H1 (cell line): ENCODE measurements at regions not wholly inside any gene's neighbourhood (a gene's known extent, or its start where the extent isn't known, plus 50 kb on each side); places are given as distances from the start of the nearest gene placed in this dataset.
"Not testable (repeated sequence)": the region's sequence is repeated elsewhere in the genome, so short reads cannot be mapped to it uniquely, and the experiment has no call there.

ENCODE experiments used
- CTCF ChIA-PET: fragments of 300-600 bp; sonication (Branson Sonifier 250); formaldehyde crosslinking; loops from one replicate; lab custom pipeline; 2021; ENCODE audit not compliant: partially characterized antibody; lab: Charles Lee
- POLR2A ChIA-PET: fragments of 300-600 bp; sonication (Branson Sonifier 250); formaldehyde crosslinking; loops from one replicate; lab custom pipeline; 2021; ENCODE audit warnings: inconsistent platforms; ENCODE audit not compliant: partially characterized antibody; lab: Charles Lee
- DNase-seq, 2 experiments: peaks; one replicate each; pipeline versions ENCODE4 v3.0.0 to v3.0.0-alpha.2; 2010 to 2022; ENCODE audit warnings: low spot score in 2 of 2, low read depth in 1 of 2, mixed read lengths in 1 of 2
- FAIRE-seq: peaks from 2 replicates; lab custom pipeline; 2011; peaks lifted over from hg19 to GRCh38; lab: Jason Lieb, UNC
- H2AFZ ChIP-seq: 2 replicates; pipeline ENCODE4 v1.8.1; 2012; ENCODE audit warnings: low read length, inconsistent platforms
- H2AK5ac ChIP-seq: 2 replicates; pipeline ENCODE4 v1.6.1; 2013; ENCODE audit warnings: low read depth, low read length
- H2BK120ac ChIP-seq: replicated peaks from 2 replicates; pipeline ENCODE3; 2013; ENCODE audit warnings: low read depth, low read length, inconsistent platforms
- H2BK12ac ChIP-seq: 2 replicates; pipeline ENCODE4 v1.6.1; 2013; ENCODE audit warnings: low read depth, low read length
- H2BK15ac ChIP-seq: 2 replicates; pipeline ENCODE4 v1.6.1; 2013; ENCODE audit warnings: low read length
- H2BK20ac ChIP-seq: 2 replicates; pipeline ENCODE4 v1.6.1; 2013; ENCODE audit warnings: low read length
- H2BK5ac ChIP-seq: 2 replicates; pipeline ENCODE4 v1.6.1; 2013; ENCODE audit warnings: low read depth, low read length
- H3K14ac ChIP-seq: 2 replicates; pipeline ENCODE4 v1.6.1; 2013; ENCODE audit warnings: inconsistent platforms; ENCODE audit not compliant: insufficient read length
- H3K18ac ChIP-seq: 2 replicates; pipeline ENCODE4 v1.6.1; 2013; ENCODE audit warnings: low read length; ENCODE audit errors: extremely low read depth
- H3K23ac ChIP-seq: 2 replicates; pipeline ENCODE4 v1.6.1; 2013; ENCODE audit warnings: inconsistent platforms; ENCODE audit not compliant: insufficient read length
- H3K23me2 ChIP-seq: 2 replicates; pipeline ENCODE4 v1.6.1; 2013; ENCODE audit warnings: low read depth, low read length
- H3K27ac ChIP-seq: 2 replicates; pipeline ENCODE4 v1.6.1; 2011; ENCODE audit warnings: low read depth, low read length, inconsistent platforms
- H3K27me3 ChIP-seq, 4 experiments: replicated peaks in 1 of 4; 1 replicate in 1 of 4; 2 replicates in 3 of 4; pipeline versions ENCODE4 v1.6.1 to v1.8.1; 2011 to 2013; ENCODE audit warnings: low read length in 3 of 4, mild to moderate bottlenecking in 3 of 4, inconsistent platforms in 2 of 4, mixed read lengths in 2 of 4, moderate library complexity in 1 of 4; ENCODE audit not compliant: control insufficient read depth in 3 of 4, insufficient read depth in 3 of 4; ENCODE audit errors: extremely low read depth in 1 of 4
- H3K36me3 ChIP-seq, 4 experiments: 2 replicates each; pipeline versions ENCODE4 v1.6.1 to v1.8.1; 2011 to 2013; ENCODE audit warnings: mild to moderate bottlenecking in 4 of 4, low read length in 3 of 4, moderate library complexity in 2 of 4, control low read depth in 1 of 4, inconsistent platforms in 1 of 4; ENCODE audit not compliant: insufficient read depth in 4 of 4, control insufficient read depth in 2 of 4
- H3K4ac ChIP-seq: replicated peaks from 2 replicates; pipeline ENCODE3; 2013; ENCODE audit warnings: low read length, low read depth, mixed read lengths, inconsistent platforms; ENCODE audit not compliant: insufficient read length
- H3K4me1 ChIP-seq, 4 experiments: replicated peaks in 1 of 4; 1 replicate in 1 of 4; 2 replicates in 3 of 4; pipeline versions ENCODE4 v1.6.1 to v1.8.1; 2011 to 2013; ENCODE audit warnings: low read length in 3 of 4, inconsistent platforms in 2 of 4, mixed read lengths in 1 of 4; ENCODE audit not compliant: insufficient read depth in 4 of 4, control insufficient read depth in 3 of 4
- H3K4me2 ChIP-seq, 2 experiments: 2 replicates each; pipeline versions ENCODE4 v1.6.1 to v1.8.1; 2011 to 2013; ENCODE audit warnings: low read depth in 2 of 2, low read length in 2 of 2, control low read depth in 1 of 2, inconsistent platforms in 1 of 2, mild to moderate bottlenecking in 1 of 2; ENCODE audit not compliant: insufficient read depth in 1 of 2
- H3K4me3 ChIP-seq, 4 experiments: fragments of 200-600, 300-600 bp in 1 of 4; sonication (generic), shearing (Covaris generic), sonication (Bioruptor Twin) in 1 of 4; 2 replicates each; pipeline versions ENCODE4 v1.5.1 to v1.8.1; 2011 to 2016; ENCODE audit warnings: low read length in 4 of 4, low read depth in 3 of 4, control low read depth in 2 of 4, inconsistent platforms in 2 of 4, mild to moderate bottlenecking in 2 of 4, mixed read lengths in 1 of 4, moderate library complexity in 1 of 4; ENCODE audit not compliant: insufficient read depth in 2 of 4; ENCODE audit errors: extremely low read depth in 1 of 4
- H3K56ac ChIP-seq: replicated peaks from 2 replicates; pipeline ENCODE3; 2013; ENCODE audit warnings: low read depth, mild to moderate bottlenecking, mixed read lengths, low read length, inconsistent platforms; ENCODE audit not compliant: insufficient read length
- H3K79me1 ChIP-seq: 2 replicates; pipeline ENCODE4 v1.6.1; 2013; ENCODE audit warnings: low read depth, low read length, control low read depth
- H3K79me2 ChIP-seq, 2 experiments: 2 replicates each; pipeline versions ENCODE4 v1.6.1 to v1.8.1; 2012 to 2013; ENCODE audit warnings: low read length in 2 of 2, mild to moderate bottlenecking in 2 of 2, inconsistent platforms in 1 of 2; ENCODE audit not compliant: insufficient read depth in 2 of 2, control insufficient read depth in 1 of 2
- H3K9ac ChIP-seq, 4 experiments: replicated peaks in 1 of 4; 1 replicate in 1 of 4; 2 replicates in 3 of 4; pipeline versions ENCODE4 v1.6.1 to v1.8.1; 2011 to 2013; ENCODE audit warnings: low read depth in 3 of 4, low read length in 3 of 4, control low read depth in 2 of 4, mild to moderate bottlenecking in 2 of 4, moderate library complexity in 2 of 4, inconsistent platforms in 1 of 4; ENCODE audit errors: extremely low read depth in 1 of 4
- H3K9me3 ChIP-seq, 2 experiments: 2 replicates each; pipeline versions ENCODE4 v1.6.1 to v1.8.1; 2012 to 2013; ENCODE audit warnings: mild to moderate bottlenecking in 2 of 2, moderate library complexity in 2 of 2, control low read depth in 1 of 2, inconsistent platforms in 1 of 2, low read depth in 1 of 2, low read length in 1 of 2, mixed read lengths in 1 of 2; ENCODE audit not compliant: insufficient read depth in 2 of 2
- H4K20me1 ChIP-seq, 2 experiments: replicated peaks in 1 of 2; 2 replicates each; pipeline versions ENCODE3 to v1.8.1; 2011 to 2013; ENCODE audit warnings: inconsistent platforms in 2 of 2, low read length in 2 of 2, mild to moderate bottlenecking in 1 of 2; ENCODE audit not compliant: insufficient read depth in 2 of 2, control insufficient read depth in 1 of 2
- H4K5ac ChIP-seq: 2 replicates; pipeline ENCODE4 v1.6.1; 2013; ENCODE audit warnings: low read length, low read depth, mixed read lengths, inconsistent platforms; ENCODE audit not compliant: insufficient read length
- H4K8ac ChIP-seq: 2 replicates; pipeline ENCODE4 v1.8.0; 2013; ENCODE audit warnings: mild to moderate bottlenecking, moderate library complexity, low read length, inconsistent platforms; ENCODE audit not compliant: insufficient read depth; ENCODE audit errors: extremely low read depth
- H4K91ac ChIP-seq: replicated peaks from 2 replicates; pipeline ENCODE3; 2013; ENCODE audit warnings: low read length, mixed read lengths, inconsistent platforms; ENCODE audit not compliant: insufficient read length
- WGBS, 2 experiments: shearing (Covaris generic) in 1 of 2; methylation state at CpG; one replicate each; pipeline versions ENCODE4 v1.1.6 to v1.1.7; 2013 to 2015; ENCODE audit warnings: low lambda C conversion rate in 2 of 2, mixed read lengths in 2 of 2, inconsistent platforms in 1 of 2, low coverage in 1 of 2, missing lambda C conversion rate in 1 of 2; ENCODE audit not compliant: insufficient replicate concordance in 2 of 2, insufficient coverage in 1 of 2, insufficient read length in 1 of 2; ENCODE audit errors: extremely low coverage in 1 of 2, missing lambda C conversion rate in 1 of 2; 5-methylcytosine and 5-hydroxymethylcytosine counted together

DNA sequence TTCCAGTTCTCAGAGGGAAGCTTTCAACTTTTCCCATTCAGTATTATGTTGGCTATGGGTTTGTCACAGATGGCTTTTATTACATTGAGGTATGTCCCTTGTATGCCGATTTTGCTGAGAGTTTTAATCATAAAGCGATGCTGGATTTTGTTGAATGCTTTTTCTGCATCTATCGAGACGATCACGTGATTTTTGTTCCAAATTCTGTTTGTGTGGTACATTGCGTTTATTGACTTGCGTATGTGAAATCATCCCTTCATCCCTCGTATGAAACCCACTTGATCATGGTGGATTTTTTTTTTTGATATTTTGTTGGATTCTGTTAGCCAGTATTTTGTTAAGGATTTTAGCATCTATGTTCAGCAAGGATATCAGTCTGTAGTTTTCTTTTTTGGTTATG is 339.1 kb downstream of the KLF13 start:
- H3K27me3 ChIP-seq, H3K9ac ChIP-seq, H4K91ac ChIP-seq, H3K36me3 ChIP-seq, H2BK120ac ChIP-seq, CTCF ChIA-PET, H4K5ac ChIP-seq, POLR2A ChIA-PET, H2BK20ac ChIP-seq, H3K56ac ChIP-seq, H3K23me2 ChIP-seq, DNase-seq, H3K4me3 ChIP-seq, H3K14ac ChIP-seq, H3K9me3 ChIP-seq, H3K4me2 ChIP-seq, H2AK5ac ChIP-seq, H3K79me2 ChIP-seq, H2BK5ac ChIP-seq, H4K8ac ChIP-seq, H3K27ac ChIP-seq, H3K79me1 ChIP-seq, H3K4me1 ChIP-seq, H3K4ac ChIP-seq, H2AFZ ChIP-seq, H3K18ac ChIP-seq, H4K20me1 ChIP-seq, FAIRE-seq, H2BK15ac ChIP-seq, H3K23ac ChIP-seq, H2BK12ac ChIP-seq: not testable (repeated sequence)
- whole genome bisulfite sequencing, 2 experiments: 93% methylated on average over 8 of the region's 8 CpGs; no CpG with 5 or more reads in 1 of the 2 experiments

DNA sequence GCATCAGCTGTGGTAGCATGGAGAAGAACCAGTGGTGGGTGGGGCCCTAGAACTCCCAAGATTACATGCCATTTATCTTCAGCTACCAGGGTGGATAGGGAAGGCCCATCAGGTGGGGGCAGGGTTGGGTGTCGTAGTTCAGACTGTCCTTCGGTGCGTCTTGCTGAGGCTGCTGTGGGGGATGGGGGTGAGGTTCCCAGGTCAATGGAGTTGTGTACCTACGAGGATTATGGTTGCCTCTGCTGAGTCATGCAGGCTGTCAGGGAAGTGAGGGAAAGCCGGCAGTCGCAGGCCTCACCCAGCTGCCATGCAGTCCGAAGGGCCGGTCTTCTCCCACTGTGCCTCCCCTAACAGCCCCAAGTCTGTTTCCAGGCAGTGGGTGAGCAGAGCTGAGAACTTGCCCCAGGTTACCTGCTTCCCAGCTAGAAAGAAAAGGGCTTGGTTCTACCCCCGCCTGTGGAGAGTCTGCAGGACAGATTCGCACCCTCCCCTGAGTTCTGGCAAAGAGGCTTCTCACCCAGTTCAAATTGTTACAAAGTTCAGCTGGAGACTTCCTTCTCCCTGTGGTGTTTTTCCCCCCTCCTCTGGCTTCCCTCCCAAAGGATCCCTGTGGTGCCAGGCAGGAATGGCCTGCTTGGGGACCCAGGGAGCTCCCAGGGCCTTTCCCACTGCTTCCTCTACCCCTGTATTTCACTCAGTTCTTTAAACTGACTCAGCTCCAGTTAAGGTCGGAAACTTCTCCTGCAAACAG is 342.7 kb downstream of the KLF13 start:
- FAIRE-seq, H4K5ac ChIP-seq, CTCF ChIA-PET, H2BK120ac ChIP-seq, H3K9me3 ChIP-seq, H2BK5ac ChIP-seq, H3K4me2 ChIP-seq, DNase-seq, H4K91ac ChIP-seq, H3K79me1 ChIP-seq, H3K4ac ChIP-seq, H3K79me2 ChIP-seq, H3K4me3 ChIP-seq, H2BK20ac ChIP-seq, H4K8ac ChIP-seq, H4K20me1 ChIP-seq, H3K4me1 ChIP-seq, H3K18ac ChIP-seq, H2BK12ac ChIP-seq, POLR2A ChIA-PET, H3K27ac ChIP-seq, H3K9ac ChIP-seq, H3K36me3 ChIP-seq, H3K56ac ChIP-seq, H2AK5ac ChIP-seq, H2BK15ac ChIP-seq, H3K27me3 ChIP-seq, H3K23ac ChIP-seq, H3K14ac ChIP-seq, H2AFZ ChIP-seq, H3K23me2 ChIP-seq: not testable (repeated sequence)
- 85% methylated on average over 8 of the region's 11 CpGs; no CpG with 5 or more reads in 1 of the 2 experiments for WGBS, 2 experiments
